ENCODE measurements at regions not wholly inside any gene's neighbourhood (a gene's known extent, or its start where the extent isn't known, plus 50 kb on each side); places are given as distances from the start of the nearest gene placed in this dataset.

- H3K27me3 ChIP-seq, result no peaks in the 10 kb centered on the region
- TF ChIP-seq POLR2A (IDR thresholded peaks at IDR 0.05; ENCODE audit: low read depth) (no peak), EP300 (IDR thresholded peaks at IDR 0.05) (no peak), POLR2AphosphoS5 (IDR thresholded peaks at IDR 0.05) (no peak)
- TF ChIP-seq, protein P1, sequence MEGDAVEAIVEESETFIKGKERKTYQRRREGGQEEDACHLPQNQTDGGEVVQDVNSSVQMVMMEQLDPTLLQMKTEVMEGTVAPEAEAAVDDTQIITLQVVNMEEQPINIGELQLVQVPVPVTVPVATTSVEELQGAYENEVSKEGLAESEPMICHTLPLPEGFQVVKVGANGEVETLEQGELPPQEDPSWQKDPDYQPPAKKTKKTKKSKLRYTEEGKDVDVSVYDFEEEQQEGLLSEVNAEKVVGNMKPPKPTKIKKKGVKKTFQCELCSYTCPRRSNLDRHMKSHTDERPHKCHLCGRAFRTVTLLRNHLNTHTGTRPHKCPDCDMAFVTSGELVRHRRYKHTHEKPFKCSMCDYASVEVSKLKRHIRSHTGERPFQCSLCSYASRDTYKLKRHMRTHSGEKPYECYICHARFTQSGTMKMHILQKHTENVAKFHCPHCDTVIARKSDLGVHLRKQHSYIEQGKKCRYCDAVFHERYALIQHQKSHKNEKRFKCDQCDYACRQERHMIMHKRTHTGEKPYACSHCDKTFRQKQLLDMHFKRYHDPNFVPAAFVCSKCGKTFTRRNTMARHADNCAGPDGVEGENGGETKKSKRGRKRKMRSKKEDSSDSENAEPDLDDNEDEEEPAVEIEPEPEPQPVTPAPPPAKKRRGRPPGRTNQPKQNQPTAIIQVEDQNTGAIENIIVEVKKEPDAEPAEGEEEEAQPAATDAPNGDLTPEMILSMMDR (IDR thresholded peaks at IDR 0.05), result no peak
- intact Hi-C loops (cut with DNase I), result no loop called here
- no peak for DNase-seq (ENCODE audit: extremely low spot score)
- H3K4me1 ChIP-seq, result no peaks in the 10 kb centered on the region
- H3K27ac ChIP-seq (replicated peaks in 1 of 4), result no peak overlapping the region
- no peak overlapping the region for H3K4me3 ChIP-seq
- WGBS, result 82% methylated on average over 1 of the region's 1 CpG
- no peaks in the 10 kb centered on the region for H3K9me3 ChIP-seq
- no peaks in the 10 kb centered on the region for H3K36me3 ChIP-seq
Measured at GRCh38 chr16:51532551-51532950, 381.5 kb upstream of the SALL1 start.

- Histone ChIP-seq H3K4me1 (no peaks in the 10 kb centered on the region), H3K36me3 (no peaks in the 10 kb centered on the region), H3K27ac (replicated peaks in 1 of 4) (no peak overlapping the region), H3K4me3 (no peak overlapping the region), H3K9me3 (no peaks in the 10 kb centered on the region), H3K27me3 (no peaks in the 10 kb centered on the region)
- intact Hi-C loops (cut with DNase I), result no loop called here
- TF ChIP-seq, protein P1 (IDR thresholded peaks at IDR 0.05), result no peak
- TF ChIP-seq POLR2AphosphoS5 (IDR thresholded peaks at IDR 0.05) (no peak), POLR2A (IDR thresholded peaks at IDR 0.05; ENCODE audit: low read depth) (no peak), EP300 (IDR thresholded peaks at IDR 0.05) (no peak)
- DNase-seq (ENCODE audit: extremely low spot score), result peak; percentile 74
- WGBS, result 90% methylated on average over 3 of the region's 3 CpGs
Measured at GRCh38 chr16:51531271-51531670, 380.2 kb upstream of the SALL1 start.

DNA sequence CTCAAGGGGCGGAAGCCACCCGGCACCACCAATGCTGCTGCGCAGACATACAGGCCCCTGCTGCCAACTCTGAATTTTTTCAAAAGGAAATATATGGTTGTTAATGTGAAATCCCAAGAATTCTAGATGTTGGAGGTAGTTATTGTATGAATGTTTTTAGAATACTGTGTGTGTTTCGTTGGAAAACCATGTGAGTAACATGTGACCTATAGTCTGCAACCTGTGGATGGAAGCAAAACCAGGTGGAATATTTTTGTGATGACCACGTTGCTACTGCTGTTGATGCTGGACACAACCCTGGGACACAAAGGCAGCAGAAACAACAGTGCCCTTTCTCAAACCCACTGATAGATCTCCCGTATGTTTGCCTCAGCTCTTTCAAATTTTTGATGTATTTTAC lies 376.3 kb upstream of the SALL1 start:
- peak; percentile 70 for DNase-seq (ENCODE audit: extremely low spot score)
- Histone ChIP-seq H3K36me3 (no peaks in the 10 kb centered on the region), H3K27me3 (no peaks in the 10 kb centered on the region), H3K4me3 (no peak overlapping the region), H3K9me3 (peaks cover 0 to 5% (median under 1%) of the 10 kb centered on the region in 4 donors), H3K4me1 (no peaks in the 10 kb centered on the region), H3K27ac (replicated peaks in 1 of 4) (no peak overlapping the region)
- no peak for TF ChIP-seq EP300 (IDR thresholded peaks at IDR 0.05)
- intact Hi-C loops (cut with DNase I), result no loop called here
- WGBS, result 85% methylated on average over 6 of the region's 6 CpGs

GRCh38 chr16:51526621-51527020 lies 375.6 kb upstream of the SALL1 start:
- no peaks in the 10 kb centered on the region for H3K27me3 ChIP-seq
- intact Hi-C loops (cut with DNase I), result no loop called here
- 41% methylated on average over 9 of the region's 9 CpGs for WGBS

GRCh38 chr16:51524555-51525373 lies 373.7 kb upstream of the SALL1 start:
- Histone ChIP-seq H3K9me3 (peaks cover 0 to 10% (median 2%) of the 10 kb centered on the region in 4 donors), H3K36me3 (no peaks in the 10 kb centered on the region), H3K4me1 (no peaks in the 10 kb centered on the region), H3K27ac (replicated peaks in 1 of 4) (no peak overlapping the region), H3K4me3 (no peak overlapping the region), H3K27me3 (no peaks in the 10 kb centered on the region)
- intact Hi-C loops (cut with DNase I), result no loop called here
- DNase-seq (ENCODE audit: extremely low spot score), result no peak
- WGBS, result 69% methylated on average over 6 of the region's 6 CpGs
- TF ChIP-seq POLR2AphosphoS5 (IDR thresholded peaks at IDR 0.05) (no peak), EP300 (IDR thresholded peaks at IDR 0.05) (no peak), POLR2A (IDR thresholded peaks at IDR 0.05; ENCODE audit: low read depth) (no peak)
- TF ChIP-seq, protein P1 (IDR thresholded peaks at IDR 0.05), result no peak

More at GRCh38 chr16:51526621-51527020, 375.6 kb upstream of the SALL1 start:
- H3K4me3 ChIP-seq, result no peak overlapping the region
- H3K27ac ChIP-seq (replicated peaks in 1 of 4), result no peak overlapping the region
- no peak for TF ChIP-seq POLR2AphosphoS5 (IDR thresholded peaks at IDR 0.05)
- no peak for TF ChIP-seq EP300 (IDR thresholded peaks at IDR 0.05)
- TF ChIP-seq, protein P1 (IDR thresholded peaks at IDR 0.05), result no peak
- no peak for TF ChIP-seq POLR2A (IDR thresholded peaks at IDR 0.05; ENCODE audit: low read depth)
- H3K36me3 ChIP-seq, result no peaks in the 10 kb centered on the region
- H3K9me3 ChIP-seq, result peaks cover 0 to 10% (median 2%) of the 10 kb centered on the region in 4 donors
- DNase-seq (ENCODE audit: extremely low spot score), result no peak
- H3K4me1 ChIP-seq, result no peaks in the 10 kb centered on the region
